Astrocyte of the cerebellum (primary cell): ENCODE measurements at regions not wholly inside any gene's neighbourhood (a gene's known extent, or its start where the extent isn't known, plus 50 kb on each side); places are given as distances from the start of the nearest gene placed in this dataset.

Experiments used
- DNase-seq: peaks from one replicate; pipeline ENCODE4 v3.0.0-alpha.2; 2011; ENCODE audit warnings: low read depth
- H3K4me3 ChIP-seq: 2 replicates; pipeline ENCODE4 v1.5.1; 2011; ENCODE audit warnings: mild to moderate bottlenecking, low read depth, low read length, moderate library complexity
- in situ Hi-C: cut with HindIII; loops from 2 replicates; pipeline ENCODE4 v1.10.0; 2017; ENCODE audit warnings: low sequenced_read_pairs
- TF ChIP-seq, protein P1 (sequence below): IDR thresholded peaks from 2 replicates; pipeline ENCODE4 v1.5.1; 2012; ENCODE audit warnings: low read length, low read depth, moderate library complexity, mild to moderate bottlenecking; ENCODE audit errors: missing control alignments

DNA sequence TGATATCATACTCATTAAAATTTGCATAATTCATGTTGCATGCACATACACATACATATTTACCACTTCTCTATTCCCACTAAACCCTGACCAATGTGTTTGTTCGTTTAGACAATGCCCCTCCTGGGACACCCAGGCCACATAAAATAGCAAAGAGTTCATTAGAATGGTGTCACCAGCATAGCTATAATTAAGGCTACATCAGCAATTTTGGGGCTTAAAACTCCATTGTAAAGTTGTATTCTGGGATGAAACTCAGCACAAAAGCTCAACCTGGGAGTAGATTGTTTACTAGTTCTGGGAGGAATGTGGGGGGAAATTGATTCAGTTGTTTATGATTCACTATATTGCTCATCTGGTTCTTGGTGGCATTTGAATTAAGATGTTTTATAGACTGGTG is 522.2 kb upstream of the SUCLG2 start:
- DNase-seq = no peak
- H3K4me3 ChIP-seq = no peak overlapping the region
- TF ChIP-seq, protein P1, sequence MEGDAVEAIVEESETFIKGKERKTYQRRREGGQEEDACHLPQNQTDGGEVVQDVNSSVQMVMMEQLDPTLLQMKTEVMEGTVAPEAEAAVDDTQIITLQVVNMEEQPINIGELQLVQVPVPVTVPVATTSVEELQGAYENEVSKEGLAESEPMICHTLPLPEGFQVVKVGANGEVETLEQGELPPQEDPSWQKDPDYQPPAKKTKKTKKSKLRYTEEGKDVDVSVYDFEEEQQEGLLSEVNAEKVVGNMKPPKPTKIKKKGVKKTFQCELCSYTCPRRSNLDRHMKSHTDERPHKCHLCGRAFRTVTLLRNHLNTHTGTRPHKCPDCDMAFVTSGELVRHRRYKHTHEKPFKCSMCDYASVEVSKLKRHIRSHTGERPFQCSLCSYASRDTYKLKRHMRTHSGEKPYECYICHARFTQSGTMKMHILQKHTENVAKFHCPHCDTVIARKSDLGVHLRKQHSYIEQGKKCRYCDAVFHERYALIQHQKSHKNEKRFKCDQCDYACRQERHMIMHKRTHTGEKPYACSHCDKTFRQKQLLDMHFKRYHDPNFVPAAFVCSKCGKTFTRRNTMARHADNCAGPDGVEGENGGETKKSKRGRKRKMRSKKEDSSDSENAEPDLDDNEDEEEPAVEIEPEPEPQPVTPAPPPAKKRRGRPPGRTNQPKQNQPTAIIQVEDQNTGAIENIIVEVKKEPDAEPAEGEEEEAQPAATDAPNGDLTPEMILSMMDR = no peak
- in situ Hi-C loops = no loop called here

GRCh38 chr3:68173012-68173634 is 518.7 kb upstream of the SUCLG2 start:
- TF ChIP-seq, protein P1 = no peak
- DNase-seq = no peak
- in situ Hi-C loops = no loop called here

DNA sequence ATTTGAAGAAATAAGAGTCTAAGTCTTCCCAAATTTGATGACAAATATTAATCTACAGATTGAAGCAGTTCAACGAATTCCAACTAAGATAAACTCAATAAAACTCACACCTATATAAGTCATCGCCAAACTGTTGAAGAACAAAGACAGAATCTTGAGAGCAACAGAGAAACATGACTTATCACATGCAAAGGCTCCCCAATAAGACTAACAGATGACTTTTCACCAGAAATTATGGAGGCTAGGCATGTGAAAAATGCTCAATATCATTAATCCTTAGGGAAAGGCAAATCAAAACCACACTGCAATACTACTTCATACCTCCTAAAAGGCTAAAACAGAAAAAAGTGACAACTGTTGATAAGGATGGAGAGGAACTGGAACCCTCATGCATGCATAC is 517.6 kb upstream of the SUCLG2 start:
- in situ Hi-C loops = no loop called here
- H3K4me3 ChIP-seq = no peak overlapping the region
- no peak for DNase-seq
- TF ChIP-seq, protein P1 = no peak

More at GRCh38 chr3:68173012-68173634, 518.7 kb upstream of the SUCLG2 start:
- H3K4me3 ChIP-seq = no peak overlapping the region

DNA sequence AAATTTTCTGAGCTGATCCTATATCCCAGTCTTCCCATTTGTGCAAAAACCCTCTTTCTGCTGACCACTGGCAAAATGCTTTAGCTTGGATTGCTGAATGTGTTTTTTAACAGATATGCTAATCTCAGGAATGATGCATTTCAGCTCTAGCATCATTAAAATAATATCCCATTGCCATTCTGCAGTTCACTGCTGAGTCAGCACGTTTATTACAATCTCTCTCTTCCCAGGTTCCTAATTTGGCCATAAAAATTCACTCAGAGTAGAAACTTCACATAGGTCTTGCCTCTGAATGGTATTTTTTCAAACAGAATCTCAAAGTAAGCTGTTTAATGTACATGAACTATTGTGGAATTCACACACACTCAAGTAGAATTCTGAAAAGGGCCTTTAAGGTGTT is 509.6 kb upstream of the SUCLG2 start:
- in situ Hi-C loops = no loop called here
- TF ChIP-seq, protein P1 = no peak
- no peak for DNase-seq
- no peak overlapping the region for H3K4me3 ChIP-seq

GRCh38 chr3:68163062-68163461 is 508.6 kb upstream of the SUCLG2 start:
- in situ Hi-C loops = no loop called here
- TF ChIP-seq, protein P1 = no peak
- DNase-seq = no peak
- no peak overlapping the region for H3K4me3 ChIP-seq

DNA sequence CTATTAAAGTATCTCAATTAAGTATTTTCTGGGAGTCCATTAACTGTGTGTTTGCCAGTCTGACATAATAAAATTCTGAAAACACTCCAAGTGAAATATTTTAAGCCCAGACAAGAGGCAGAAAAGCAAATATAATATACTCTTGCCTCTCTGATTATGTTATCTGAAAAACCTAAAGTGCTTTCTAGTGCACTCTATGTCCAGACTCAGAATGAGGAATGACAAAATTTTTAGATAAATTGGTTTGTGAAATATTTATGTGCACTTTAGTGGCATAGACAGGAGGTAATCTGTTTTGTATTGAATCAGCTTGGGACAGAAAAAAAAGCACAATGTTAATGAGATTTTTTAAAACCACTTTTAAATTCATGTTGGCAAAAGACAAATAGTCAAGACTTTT is 508.2 kb upstream of the SUCLG2 start:
- H3K4me3 ChIP-seq = no peak overlapping the region
- DNase-seq = no peak
- TF ChIP-seq, protein P1 = no peak
- in situ Hi-C loops = no loop called here
